ENCODE measurements at regions not wholly inside any gene's neighbourhood (a gene's known extent, or its start where the extent isn't known, plus 50 kb on each side); places are given as distances from the start of the nearest gene placed in this dataset.

- TF ChIP-seq, protein P1, sequence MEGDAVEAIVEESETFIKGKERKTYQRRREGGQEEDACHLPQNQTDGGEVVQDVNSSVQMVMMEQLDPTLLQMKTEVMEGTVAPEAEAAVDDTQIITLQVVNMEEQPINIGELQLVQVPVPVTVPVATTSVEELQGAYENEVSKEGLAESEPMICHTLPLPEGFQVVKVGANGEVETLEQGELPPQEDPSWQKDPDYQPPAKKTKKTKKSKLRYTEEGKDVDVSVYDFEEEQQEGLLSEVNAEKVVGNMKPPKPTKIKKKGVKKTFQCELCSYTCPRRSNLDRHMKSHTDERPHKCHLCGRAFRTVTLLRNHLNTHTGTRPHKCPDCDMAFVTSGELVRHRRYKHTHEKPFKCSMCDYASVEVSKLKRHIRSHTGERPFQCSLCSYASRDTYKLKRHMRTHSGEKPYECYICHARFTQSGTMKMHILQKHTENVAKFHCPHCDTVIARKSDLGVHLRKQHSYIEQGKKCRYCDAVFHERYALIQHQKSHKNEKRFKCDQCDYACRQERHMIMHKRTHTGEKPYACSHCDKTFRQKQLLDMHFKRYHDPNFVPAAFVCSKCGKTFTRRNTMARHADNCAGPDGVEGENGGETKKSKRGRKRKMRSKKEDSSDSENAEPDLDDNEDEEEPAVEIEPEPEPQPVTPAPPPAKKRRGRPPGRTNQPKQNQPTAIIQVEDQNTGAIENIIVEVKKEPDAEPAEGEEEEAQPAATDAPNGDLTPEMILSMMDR (IDR thresholded peaks at IDR 0.05; ENCODE audit: low read depth, low read length), result no peak
- no peak for TF ChIP-seq EZH2phosphoT487 (IDR thresholded peaks at IDR 0.05; ENCODE audit: low read depth)
Observed at GRCh38 chrX:3820167-3820566, 106.7 kb upstream of the PRKX start.

All from OCI-LY3 (cell line).